K562 (cell line): ENCODE measurements at regions not wholly inside any gene's neighbourhood (a gene's known extent, or its start where the extent isn't known, plus 50 kb on each side); places are given as distances from the start of the nearest gene placed in this dataset.

ENCODE experiments used
- ATAC-seq: fragments of 200-7000 bp; cut with Tn5 transposase; 3 replicates; pipeline ENCODE4 v1.9.1; 2020; ENCODE audit warnings: moderate library complexity
- BruUV-seq: library from RNA; stranded (reverse); fragments of 400-500 nt; replicated peaks from 2 replicates; lab custom pipeline; 2021; lab: Mats Ljungman, UMichigan
- CTCF ChIA-PET: fragments of 300-600 bp; formaldehyde crosslinking; extraction: SDS; loops from one replicate; lab custom pipeline; 2021; ENCODE audit warnings: low intra/inter-chr PET ratio; lab: Yijun Ruan, JAX
- POLR2A ChIA-PET: fragments of 300-600, 350-650 bp; sonication (Branson Sonifier 250); formaldehyde crosslinking; extraction: SDS; loops from one replicate; lab custom pipeline; 2021; ENCODE audit warnings: antibody characterized with exemption, inconsistent platforms; lab: Yijun Ruan, JAX
- DNase-seq, 4 experiments: peaks; one replicate each; pipeline versions ENCODE4 v3.0.0 to v3.0.0-alpha.2; 2011 to 2018; ENCODE audit warnings: low spot score in 3 of 4, mixed read lengths in 3 of 4; ENCODE audit errors: extremely low read depth in 1 of 4
- FAIRE-seq: peaks from 2 replicates; lab custom pipeline; 2011; peaks lifted over from hg19 to GRCh38; lab: Jason Lieb, UNC
- H2AFZ ChIP-seq: 2 replicates; pipeline ENCODE4 v1.6.0; 2011; ENCODE audit warnings: low read depth, low read length, control low read depth, inconsistent platforms
- H3K27ac ChIP-seq: fragments of 200-600 bp; 3 replicates; pipeline ENCODE4 v1.8.0; 2011; ENCODE audit warnings: low read depth, mild to moderate bottlenecking, control low read depth, inconsistent platforms, low read length, moderate library complexity, mixed read lengths; ENCODE audit errors: extremely low read depth
- H3K27me3 ChIP-seq, 2 experiments: fragments of 300-600 bp in 1 of 2; 2 replicates in 1 of 2; 3 replicates in 1 of 2; pipeline versions ENCODE4 v1.6.0 to v1.8.0; 2011; ENCODE audit warnings: inconsistent platforms in 2 of 2, low read length in 2 of 2, mild to moderate bottlenecking in 1 of 2, mixed read lengths in 1 of 2, moderate library complexity in 1 of 2; ENCODE audit not compliant: control insufficient read depth in 2 of 2, insufficient read depth in 2 of 2
- H3K36me3 ChIP-seq: fragments of 300-600 bp; 3 replicates; pipeline ENCODE4 v1.8.0; 2011; ENCODE audit warnings: mild to moderate bottlenecking, low read length, inconsistent platforms; ENCODE audit not compliant: control insufficient read depth, insufficient read depth
- H3K4me1 ChIP-seq, 2 experiments: fragments of 200-600 bp in 1 of 2; replicated peaks in 1 of 2; 2 replicates in 1 of 2; 3 replicates in 1 of 2; pipeline versions ENCODE4 v1.5.1 to v1.8.0; 2011; ENCODE audit warnings: inconsistent platforms in 2 of 2, low read length in 2 of 2, mild to moderate bottlenecking in 1 of 2, mixed read lengths in 1 of 2, moderate library complexity in 1 of 2; ENCODE audit not compliant: control insufficient read depth in 2 of 2, insufficient read depth in 2 of 2
- H3K4me2 ChIP-seq: 2 replicates; pipeline ENCODE4 v1.6.1; 2011; ENCODE audit warnings: low read length, control low read depth, inconsistent platforms, mixed read lengths; ENCODE audit not compliant: insufficient read depth
- H3K4me3 ChIP-seq: fragments of 200-600 bp; sonication (generic), shearing (Covaris generic); 2 replicates; pipeline ENCODE4 v1.5.1; 2016; ENCODE audit warnings: control low read depth, inconsistent platforms
- H3K79me2 ChIP-seq: fragments of 200-600 bp; 3 replicates; pipeline ENCODE4 v1.8.0; 2011; ENCODE audit warnings: low read length, inconsistent platforms; ENCODE audit not compliant: control insufficient read depth, insufficient read depth
- H3K9ac ChIP-seq, 2 experiments: 2 replicates each; pipeline versions ENCODE4 v1.6.0 to v1.6.1; 2011; ENCODE audit warnings: low read depth in 2 of 2, low read length in 2 of 2, control low read depth in 1 of 2, inconsistent platforms in 1 of 2, mild to moderate bottlenecking in 1 of 2, mixed read lengths in 1 of 2; ENCODE audit not compliant: insufficient read depth in 1 of 2
- H3K9me1 ChIP-seq: one replicate; pipeline ENCODE4 v1.6.0; 2011; ENCODE audit warnings: inconsistent platforms, mild to moderate bottlenecking, low read length, moderate library complexity; ENCODE audit not compliant: control insufficient read depth, insufficient read depth
- H3K9me3 ChIP-seq: replicated peaks from 2 replicates; pipeline ENCODE4 v1.5.1; 2011; ENCODE audit warnings: low read depth, low read length, inconsistent platforms; ENCODE audit not compliant: control insufficient read depth, insufficient read depth
- H4K20me1 ChIP-seq: replicated peaks from 2 replicates; pipeline ENCODE4 v1.6.1; 2011; ENCODE audit warnings: low read length, inconsistent platforms, mixed read lengths; ENCODE audit not compliant: control insufficient read depth, insufficient read depth
- FOSL1 ChIP-seq: fragments of 200-800 bp; sonication (Bioruptor generic); conservative IDR thresholded peaks from 2 replicates; pipeline ENCODE4 v1.6.1; 2016; ENCODE audit warnings: missing genetic modification characterization, missing compliant biosample characterization
- FOXJ2 ChIP-seq: fragments of 200-800 bp; sonication (Bioruptor generic); IDR thresholded peaks from 2 replicates; pipeline ENCODE4 v1.6.1; 2016; ENCODE audit warnings: missing genetic modification characterization, missing compliant biosample characterization
- MAFK ChIP-seq: IDR thresholded peaks from 2 replicates; pipeline ENCODE4 v1.6.1; 2011; ENCODE audit warnings: low read length, improper control_type of control experiment
- NFYB ChIP-seq: IDR thresholded peaks from 2 replicates; pipeline ENCODE4 v1.6.1; 2011; ENCODE audit warnings: mild to moderate bottlenecking, moderate library complexity; ENCODE audit not compliant: insufficient read length; ENCODE audit errors: extremely low read depth
- SUPT5H ChIP-seq: fragments of 450-650 bp; IDR thresholded peaks from 2 replicates; pipeline ENCODE4 v1.6.1; 2016
- TAF1 ChIP-seq: IDR thresholded peaks from 2 replicates; pipeline ENCODE4 v1.6.1; 2011; ENCODE audit warnings: mild to moderate bottlenecking, low read length, moderate library complexity; ENCODE audit not compliant: insufficient read depth, control insufficient read depth, severe bottlenecking; ENCODE audit errors: extremely low read depth
- ZNF785 ChIP-seq: fragments of 250-450 bp; sonication (Bioruptor Pico); IDR thresholded peaks from 2 replicates; pipeline ENCODE4 v1.4.0; 2020; ENCODE audit warnings: mild to moderate bottlenecking
- WGBS: fragments of 100-300 bp; shearing (Covaris generic); methylation state at CpG from one replicate; pipeline ENCODE4 v1.1.6; 2016; ENCODE audit warnings: low coverage, mixed read lengths; ENCODE audit not compliant: insufficient coverage; ENCODE audit errors: missing lambda C conversion rate; 5-methylcytosine and 5-hydroxymethylcytosine counted together
- in situ Hi-C: fragments of 300-500 bp; cut with MboI; formaldehyde crosslinking; loops from 4 replicates; pipeline ENCODE4 v1.15.0; 2018; ENCODE audit warnings: inconsistent platforms, mixed read lengths
- intact Hi-C: fragments of 100-400 bp; cut with micrococcal nuclease; formaldehyde crosslinking; loops from 2 replicates; pipeline ENCODE4 v1.14.2; 2022
- TF ChIP-seq, protein P1 (sequence below): fragments of 250-450 bp; sonication (Bioruptor Pico); IDR thresholded peaks from 2 replicates; pipeline ENCODE4 v1.4.0; 2020
- TF ChIP-seq, protein P2 (sequence below): fragments of 450-650 bp; formaldehyde crosslinking; IDR thresholded peaks from 2 replicates; pipeline ENCODE4 v1.4.0; 2022; ENCODE audit warnings: mild to moderate bottlenecking, moderate library complexity

DNA sequence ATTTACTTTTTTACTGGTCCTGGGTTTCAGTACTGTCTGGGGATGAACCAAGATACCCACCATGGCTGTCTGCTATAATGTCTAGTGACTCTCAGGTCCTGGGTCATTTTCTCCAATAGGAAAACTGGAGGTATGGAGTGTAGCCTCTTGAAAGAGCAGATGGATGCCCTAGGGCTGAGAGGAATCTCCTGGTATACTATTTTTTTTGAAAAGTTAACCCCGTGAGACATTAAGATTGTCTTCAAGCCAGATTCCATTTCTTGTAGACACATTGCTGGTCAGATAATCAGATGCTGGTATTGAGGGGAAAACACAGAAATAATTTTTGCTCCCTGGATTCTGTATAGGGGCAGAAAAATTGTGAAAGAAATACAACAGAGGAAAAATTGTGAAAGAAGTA, 97.3 kb downstream of the ZNF680 start:
- TF ChIP-seq ZNF785 (no peak), MAFK (no peak), NFYB (no peak), FOXJ2 (tag) (no peak), SUPT5H (no peak), FOSL1 (tag) (no peak), TAF1 (no peak)
- TF ChIP-seq, protein P1, sequence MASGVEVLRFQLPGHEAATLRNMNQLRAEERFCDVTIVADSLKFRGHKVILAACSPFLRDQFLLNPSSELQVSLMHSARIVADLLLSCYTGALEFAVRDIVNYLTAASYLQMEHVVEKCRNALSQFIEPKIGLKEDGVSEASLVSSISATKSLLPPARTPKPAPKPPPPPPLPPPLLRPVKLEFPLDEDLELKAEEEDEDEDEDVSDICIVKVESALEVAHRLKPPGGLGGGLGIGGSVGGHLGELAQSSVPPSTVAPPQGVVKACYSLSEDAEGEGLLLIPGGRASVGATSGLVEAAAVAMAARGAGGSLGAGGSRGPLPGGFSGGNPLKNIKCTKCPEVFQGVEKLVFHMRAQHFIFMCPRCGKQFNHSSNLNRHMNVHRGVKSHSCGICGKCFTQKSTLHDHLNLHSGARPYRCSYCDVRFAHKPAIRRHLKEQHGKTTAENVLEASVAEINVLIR (CRISPR knock-in tag): no peak
- TF ChIP-seq, protein P2, sequence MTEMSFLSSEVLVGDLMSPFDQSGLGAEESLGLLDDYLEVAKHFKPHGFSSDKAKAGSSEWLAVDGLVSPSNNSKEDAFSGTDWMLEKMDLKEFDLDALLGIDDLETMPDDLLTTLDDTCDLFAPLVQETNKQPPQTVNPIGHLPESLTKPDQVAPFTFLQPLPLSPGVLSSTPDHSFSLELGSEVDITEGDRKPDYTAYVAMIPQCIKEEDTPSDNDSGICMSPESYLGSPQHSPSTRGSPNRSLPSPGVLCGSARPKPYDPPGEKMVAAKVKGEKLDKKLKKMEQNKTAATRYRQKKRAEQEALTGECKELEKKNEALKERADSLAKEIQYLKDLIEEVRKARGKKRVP: no peak
- Histone ChIP-seq H3K4me2 (no peak overlapping the region), H3K4me1 (no peaks in the 10 kb centered on the region; a peak in 1 of 5 replicates), H3K9ac (no peak overlapping the region), H3K9me1 (no peaks in the 10 kb centered on the region), H3K36me3 (no peaks in the 10 kb centered on the region), H3K9me3 (peaks cover 3% of the 10 kb centered on the region; the same call in 1 of the 2 replicates), H3K79me2 (peaks cover 10% of the 10 kb centered on the region; the same call in 1 of the 3 replicates), H3K4me3 (no peak overlapping the region), H3K27ac (no peak overlapping the region), H2AFZ (no peak overlapping the region), H3K27me3 (no peaks in the 10 kb centered on the region), H4K20me1 (no peaks in the 10 kb centered on the region)
- no peak for FAIRE-seq
- ChIA-PET CTCF (no interaction called here), POLR2A (no interaction called here)
- BruUV-seq: no TSS peak
- 0% methylated on average over 1 of the region's 1 CpG for WGBS
- in situ Hi-C loops (no loop called here), intact Hi-C loops (no loop called here)
- no peak for ATAC-seq
- no peak for DNase-seq
